Left ventricle myocardium inferior (tissue), 1 donor: ENCODE measurements at regions not wholly inside any gene's neighbourhood (a gene's known extent, or its start where the extent isn't known, plus 50 kb on each side); places are given as distances from the start of the nearest gene placed in this dataset.

Experiments
- DNase-seq: peaks from one replicate; pipeline ENCODE4 v3.0.0-alpha.2; 2020
- H3K27ac ChIP-seq: fragments of 200-600 bp; replicated peaks from 2 replicates; pipeline ENCODE4 v1.8.0; 2021
- H3K27me3 ChIP-seq: fragments of 200-600 bp; 2 replicates; pipeline ENCODE4 v1.8.0; 2021; ENCODE audit warnings: low read depth
- H3K36me3 ChIP-seq: fragments of 200-600 bp; 2 replicates; pipeline ENCODE4 v1.8.0; 2021
- H3K4me1 ChIP-seq: fragments of 200-600 bp; 2 replicates; pipeline ENCODE4 v1.8.0; 2021
- H3K4me3 ChIP-seq: fragments of 200-600 bp; 2 replicates; pipeline ENCODE4 v1.8.0; 2021; ENCODE audit warnings: mild to moderate bottlenecking, moderate library complexity
- H3K9me3 ChIP-seq: fragments of 200-600 bp; replicated peaks from 2 replicates; pipeline ENCODE4 v1.8.0; 2021
- intact Hi-C: fragments of 100-400 bp; cut with micrococcal nuclease; formaldehyde crosslinking; loops from one replicate; pipeline ENCODE4 v1.11.0; 2022
- TF ChIP-seq, protein P1 (sequence below): fragments of 200-600 bp; IDR thresholded peaks from 2 replicates; pipeline ENCODE4 v1.8.0; 2021; ENCODE audit warnings: antibody characterized with exemption, mild to moderate bottlenecking, borderline replicate concordance
- donor health status: DM: no; HTN: yes; CAD: no; lungs with severe emphysema.

DNA sequence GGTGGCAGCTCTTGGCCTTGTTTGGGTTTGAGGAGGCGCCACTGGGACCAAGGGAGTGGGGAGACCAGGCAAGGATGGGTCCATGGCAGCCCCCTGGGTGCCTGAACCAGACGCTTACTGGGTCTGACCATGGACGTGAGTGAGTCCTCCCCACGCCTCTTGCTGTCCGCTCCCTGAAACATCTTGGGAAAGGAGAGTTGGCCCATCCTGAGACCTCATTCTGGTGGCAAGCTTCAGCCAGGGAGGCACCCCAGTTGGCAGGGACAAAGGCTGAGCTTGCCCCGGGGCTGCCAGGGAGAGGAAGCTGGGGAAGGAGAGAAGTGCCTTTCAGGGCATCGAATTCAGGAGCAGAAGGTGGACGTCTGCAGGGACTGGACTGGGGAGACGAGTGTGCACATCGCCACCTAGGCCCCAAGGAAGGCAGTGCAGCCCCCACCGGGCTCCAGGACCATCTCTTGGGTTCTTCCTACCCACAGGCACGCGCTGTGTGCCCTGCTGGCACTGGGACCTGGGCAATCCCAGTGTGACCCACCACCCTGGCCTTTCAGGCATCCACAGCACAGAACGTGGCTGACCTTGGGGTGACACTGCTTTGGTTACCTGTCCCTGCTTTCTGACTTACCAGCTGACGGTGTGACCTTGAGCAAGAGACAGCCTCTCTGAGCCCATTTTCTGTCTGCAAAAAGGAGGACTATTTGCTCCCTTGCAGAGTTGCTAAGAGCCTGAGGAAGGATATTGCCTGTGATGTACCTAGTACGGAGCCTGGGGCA, 132.9 kb upstream of the WNT4 start:
- H3K9me3 ChIP-seq: peaks cover 13% of the 10 kb centered on the region
- no peak overlapping the region for H3K27ac ChIP-seq
- H3K27me3 ChIP-seq: peaks cover 85% of the 10 kb centered on the region
- no peak for DNase-seq
- no peak overlapping the region for H3K4me3 ChIP-seq
- no peaks in the 10 kb centered on the region for H3K4me1 ChIP-seq
- TF ChIP-seq, protein P1, sequence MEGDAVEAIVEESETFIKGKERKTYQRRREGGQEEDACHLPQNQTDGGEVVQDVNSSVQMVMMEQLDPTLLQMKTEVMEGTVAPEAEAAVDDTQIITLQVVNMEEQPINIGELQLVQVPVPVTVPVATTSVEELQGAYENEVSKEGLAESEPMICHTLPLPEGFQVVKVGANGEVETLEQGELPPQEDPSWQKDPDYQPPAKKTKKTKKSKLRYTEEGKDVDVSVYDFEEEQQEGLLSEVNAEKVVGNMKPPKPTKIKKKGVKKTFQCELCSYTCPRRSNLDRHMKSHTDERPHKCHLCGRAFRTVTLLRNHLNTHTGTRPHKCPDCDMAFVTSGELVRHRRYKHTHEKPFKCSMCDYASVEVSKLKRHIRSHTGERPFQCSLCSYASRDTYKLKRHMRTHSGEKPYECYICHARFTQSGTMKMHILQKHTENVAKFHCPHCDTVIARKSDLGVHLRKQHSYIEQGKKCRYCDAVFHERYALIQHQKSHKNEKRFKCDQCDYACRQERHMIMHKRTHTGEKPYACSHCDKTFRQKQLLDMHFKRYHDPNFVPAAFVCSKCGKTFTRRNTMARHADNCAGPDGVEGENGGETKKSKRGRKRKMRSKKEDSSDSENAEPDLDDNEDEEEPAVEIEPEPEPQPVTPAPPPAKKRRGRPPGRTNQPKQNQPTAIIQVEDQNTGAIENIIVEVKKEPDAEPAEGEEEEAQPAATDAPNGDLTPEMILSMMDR: peak; percentile 82
- intact Hi-C loops: no loop called here
- no peaks in the 10 kb centered on the region for H3K36me3 ChIP-seq

DNA sequence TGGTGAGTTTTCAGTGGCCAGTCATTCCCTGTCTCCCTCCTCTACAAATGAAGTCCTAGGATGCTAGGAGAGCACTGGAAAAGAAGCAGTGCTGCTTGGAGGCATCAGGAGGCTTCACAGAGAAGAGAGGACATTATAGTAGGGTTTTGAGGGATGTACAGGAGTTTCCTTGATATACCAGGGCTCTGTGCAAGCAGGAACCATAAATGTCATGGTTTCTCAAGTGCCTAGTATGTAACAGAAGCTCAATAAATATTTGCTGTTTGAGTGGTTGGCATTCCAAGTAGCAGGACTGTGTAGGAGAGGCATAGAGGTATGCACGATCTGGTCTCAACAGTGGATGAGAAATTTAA, 133.5 kb upstream of the WNT4 start:
- no peak for DNase-seq
- TF ChIP-seq, protein P1: no peak
- peaks cover 82% of the 10 kb centered on the region for H3K27me3 ChIP-seq
- H3K36me3 ChIP-seq: no peaks in the 10 kb centered on the region
- no peak overlapping the region for H3K27ac ChIP-seq
- H3K9me3 ChIP-seq: peaks cover 13% of the 10 kb centered on the region
- no peak overlapping the region for H3K4me3 ChIP-seq
- no peaks in the 10 kb centered on the region for H3K4me1 ChIP-seq
- intact Hi-C loops: no loop called here

DNA sequence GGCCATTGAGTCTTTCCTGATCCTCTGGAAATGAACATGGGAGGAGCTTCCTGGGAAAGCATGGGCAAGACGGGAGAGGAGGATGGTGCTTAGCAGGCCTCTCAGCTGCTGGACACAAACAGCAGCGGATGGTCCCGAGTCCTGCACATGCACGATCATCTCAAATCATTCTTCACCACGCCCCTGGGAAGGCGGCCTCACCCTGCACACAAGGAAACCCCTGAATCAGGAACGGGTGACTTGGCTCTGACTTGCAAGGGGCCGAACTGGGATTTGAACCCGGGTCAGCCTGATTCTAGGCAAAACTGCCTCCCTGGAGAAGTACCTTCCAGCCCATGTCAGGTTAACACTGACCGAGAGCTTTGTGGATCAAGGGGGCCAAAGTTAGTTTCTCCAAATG, 134.8 kb upstream of the WNT4 start:
- no peak overlapping the region for H3K27ac ChIP-seq
- intact Hi-C loops: no loop called here
- TF ChIP-seq, protein P1: no peak
- H3K27me3 ChIP-seq: peaks cover 89% of the 10 kb centered on the region
- no peak for DNase-seq
- H3K4me1 ChIP-seq: no peaks in the 10 kb centered on the region
- no peaks in the 10 kb centered on the region for H3K36me3 ChIP-seq
- peaks cover 13% of the 10 kb centered on the region for H3K9me3 ChIP-seq
- no peak overlapping the region for H3K4me3 ChIP-seq

DNA sequence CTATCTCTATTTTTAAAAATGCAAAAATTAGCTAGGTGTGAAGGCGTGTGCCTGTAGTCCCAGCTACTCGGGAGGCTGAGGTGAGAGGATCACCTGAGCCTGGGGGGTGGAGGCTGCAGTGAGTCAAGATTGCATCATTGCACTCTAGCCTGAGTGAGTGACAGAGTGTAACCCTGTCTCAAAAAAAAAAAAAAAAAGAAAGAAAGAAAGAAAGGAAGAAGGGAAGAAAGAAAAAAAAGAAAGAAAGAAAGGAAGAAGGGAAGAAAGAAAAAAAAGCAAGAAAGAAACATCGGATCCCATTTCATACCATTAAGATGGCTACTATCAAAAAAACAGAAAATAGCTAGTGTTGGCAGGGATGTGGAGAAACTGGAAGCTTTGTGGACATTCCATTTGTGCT, 136.8 kb upstream of the WNT4 start:
- TF ChIP-seq, protein P1: no peak
- H3K4me3 ChIP-seq: no peak overlapping the region
- no peaks in the 10 kb centered on the region for H3K4me1 ChIP-seq
- no peak for DNase-seq
- peaks cover 13% of the 10 kb centered on the region for H3K9me3 ChIP-seq
- peaks cover 85% of the 10 kb centered on the region for H3K27me3 ChIP-seq
- intact Hi-C loops: no loop called here
- H3K36me3 ChIP-seq: no peaks in the 10 kb centered on the region
- no peak overlapping the region for H3K27ac ChIP-seq

DNA sequence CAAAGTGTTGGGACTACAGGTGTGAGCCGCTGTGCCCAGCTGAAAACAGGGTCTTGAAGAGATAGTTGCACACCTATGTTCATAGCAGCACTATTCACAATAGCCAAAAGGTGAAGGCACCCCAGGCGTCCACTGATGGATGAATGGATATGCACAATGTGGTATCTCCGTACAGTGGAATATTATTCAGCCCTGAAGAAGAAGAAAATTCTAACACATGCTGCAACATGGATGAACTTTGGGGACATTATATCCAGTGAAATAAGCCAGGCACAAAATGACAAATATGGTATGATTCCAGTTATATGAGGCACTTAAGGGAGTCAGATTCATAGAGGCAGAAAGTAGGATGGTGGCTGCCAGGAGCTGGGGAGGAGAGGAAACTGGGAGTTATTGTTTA, 137.6 kb upstream of the WNT4 start:
- peaks cover 85% of the 10 kb centered on the region for H3K27me3 ChIP-seq
- intact Hi-C loops: no loop called here

More for the DNA sequence above, 137.6 kb upstream of the WNT4 start:
- H3K4me3 ChIP-seq: no peak overlapping the region
- no peaks in the 10 kb centered on the region for H3K4me1 ChIP-seq
- peaks cover 13% of the 10 kb centered on the region for H3K9me3 ChIP-seq
- TF ChIP-seq, protein P1: no peak
- H3K27ac ChIP-seq: no peak overlapping the region
- no peaks in the 10 kb centered on the region for H3K36me3 ChIP-seq
- DNase-seq: no peak
